ENCODE measurements at regions not wholly inside any gene's neighbourhood (a gene's known extent, or its start where the extent isn't known, plus 50 kb on each side); places are given as distances from the start of the nearest gene placed in this dataset.

GRCh38 chr3:20787005-20787404 lies 601.0 kb upstream of the SGO1 start:
- Histone ChIP-seq H3K56ac (ENCODE audit: insufficient read length, low read depth, low read length) (no peak overlapping the region), H3T11ph (ENCODE audit: low read length) (no peak overlapping the region), H3K23ac (ENCODE audit: insufficient read length, low read depth, low read length) (no peak overlapping the region), H3K4ac (ENCODE audit: low read depth, low read length) (no peak overlapping the region), H2BK15ac (ENCODE audit: low read depth, low read length) (no peak overlapping the region), H3K9me3 (ENCODE audit: control insufficient read depth, low read depth, low read length) (no peaks in the 10 kb centered on the region), H3K79me2 (ENCODE audit: insufficient read depth, low read length) (no peaks in the 10 kb centered on the region), H3K14ac (ENCODE audit: insufficient read depth, low read length) (no peak overlapping the region), H4K20me1 (ENCODE audit: control insufficient read depth, insufficient read depth, insufficient read length) (no peaks in the 10 kb centered on the region), H3K27ac (ENCODE audit: insufficient read length, low read depth, low read length) (no peak overlapping the region), H3K9ac (ENCODE audit: extremely low read depth, insufficient read length, low read length) (no peak overlapping the region), H3K27me3 (ENCODE audit: insufficient read depth, low read length) (no peaks in the 10 kb centered on the region), H3K18ac (ENCODE audit: insufficient read length, low read depth, low read length) (no peak overlapping the region), H3K79me1 (ENCODE audit: insufficient read depth, low read depth, low read length, poor library complexity, severe bottlenecking) (no peaks in the 10 kb centered on the region), H2AK5ac (ENCODE audit: insufficient read length, low read length) (no peak overlapping the region), H2BK5ac (ENCODE audit: insufficient read length, low read length) (no peak overlapping the region), H2AFZ (ENCODE audit: low read length) (no peak overlapping the region), H4K8ac (replicated peaks; ENCODE audit: insufficient read length, low read depth, low read length) (no peak overlapping the region), H3K4me1 (ENCODE audit: insufficient read depth, low read length) (no peaks in the 10 kb centered on the region), H3K23me2 (ENCODE audit: insufficient read length, low read depth, low read length, poor library complexity, severe bottlenecking) (no peaks in the 10 kb centered on the region), H4K91ac (ENCODE audit: insufficient read length, low read depth, low read length) (no peak overlapping the region), H2BK12ac (ENCODE audit: insufficient read length, low read depth, low read length) (no peak overlapping the region), H2BK120ac (ENCODE audit: low read depth, low read length, poor library complexity, severe bottlenecking) (no peak overlapping the region), H4K5ac (ENCODE audit: insufficient read length, low read depth, low read length) (no peak overlapping the region), H3K4me2 (ENCODE audit: insufficient read depth, insufficient read length, low read length) (no peak overlapping the region), H2BK20ac (ENCODE audit: low read depth, low read length, poor library complexity, severe bottlenecking) (no peak overlapping the region)
- DNase-seq: no peak
- H3K27ac Mint-ChIP-seq: no peak overlapping the region
- no peaks in the 10 kb centered on the region for H3K4me1 Mint-ChIP-seq
- H3K4me3 Mint-ChIP-seq: no peak overlapping the region
- no peaks in the 10 kb centered on the region for H3K27me3 Mint-ChIP-seq (ENCODE audit: low read depth)
- H3K9me3 Mint-ChIP-seq: no peaks in the 10 kb centered on the region; a peak in 3 of 5 replicates
- H3K36me3 Mint-ChIP-seq (ENCODE audit: insufficient read depth in 1 of 3, low read depth in 3 of 3): no peaks in the 10 kb centered on the region; a peak in 1 of 7 replicates
- WGBS (ENCODE audit: extremely low coverage, insufficient read length, low lambda C conversion rate): 100% methylated on average over 2 of the region's 4 CpGs
- TF ChIP-seq CTCF (conservative IDR thresholded peaks at IDR 0.05): no peak

All from H9 (cell line).